ENCODE measurements at regions not wholly inside any gene's neighbourhood (a gene's known extent, or its start where the extent isn't known, plus 50 kb on each side); places are given as distances from the start of the nearest gene placed in this dataset.

GRCh38 chr7:155224116-155224811, 73.4 kb upstream of the INSIG1 start:
- Histone ChIP-seq H3K4me3 (no peak overlapping the region), H3K4me1 (ENCODE audit: insufficient read depth) (peaks cover 16% of the 10 kb centered on the region), H3K27ac (no peak overlapping the region), H2AFZ (no peak overlapping the region), H3K9me2 (replicated peaks; ENCODE audit: insufficient read depth) (no peaks in the 10 kb centered on the region), H3K4me2 (peak overlapping the region; percentile 20), H3K36me3 (replicated peaks; ENCODE audit: insufficient read depth, low read depth) (no peaks in the 10 kb centered on the region), H3K79me2 (no peaks in the 10 kb centered on the region), H3K9me3 (ENCODE audit: low read depth) (no peaks in the 10 kb centered on the region), H4K20me1 (ENCODE audit: insufficient read depth, poor library complexity, severe bottlenecking) (no peaks in the 10 kb centered on the region), H3K27me3 (no peaks in the 10 kb centered on the region)
- TF ChIP-seq CTCF (IDR thresholded peaks at IDR 0.05; ENCODE audit: poor library complexity), result no peak
- no peak for TF ChIP-seq EZH2phosphoT487 (IDR thresholded peaks at IDR 0.05; ENCODE audit: low read depth, severe bottlenecking, unreplicated experiment)
- no peak for TF ChIP-seq EZH2 (IDR thresholded peaks at IDR 0.05; ENCODE audit: borderline replicate concordance)
- WGBS (ENCODE audit: low lambda C conversion rate, missing lambda C conversion rate), result 45% methylated on average over 12 of the region's 12 CpGs
- DNase-seq (ENCODE audit: low spot score), result no peak

- DNase-seq (ENCODE audit: low spot score), result no peak
- Histone ChIP-seq H3K27me3 (no peaks in the 10 kb centered on the region), H3K27ac (no peak overlapping the region), H4K20me1 (ENCODE audit: insufficient read depth, poor library complexity, severe bottlenecking) (no peaks in the 10 kb centered on the region), H3K4me2 (no peak overlapping the region), H3K9me3 (ENCODE audit: low read depth) (no peaks in the 10 kb centered on the region), H3K4me3 (no peak overlapping the region), H3K9me2 (replicated peaks; ENCODE audit: insufficient read depth) (no peaks in the 10 kb centered on the region), H2AFZ (no peak overlapping the region), H3K79me2 (no peaks in the 10 kb centered on the region), H3K4me1 (ENCODE audit: insufficient read depth) (peaks cover 16% of the 10 kb centered on the region), H3K36me3 (replicated peaks; ENCODE audit: insufficient read depth, low read depth) (no peaks in the 10 kb centered on the region)
- no peak for TF ChIP-seq CTCF (IDR thresholded peaks at IDR 0.05; ENCODE audit: poor library complexity)
- TF ChIP-seq EZH2 (IDR thresholded peaks at IDR 0.05; ENCODE audit: borderline replicate concordance), result no peak
- no peak for TF ChIP-seq EZH2phosphoT487 (IDR thresholded peaks at IDR 0.05; ENCODE audit: low read depth, severe bottlenecking, unreplicated experiment)
- 90% methylated on average over 11 of the region's 11 CpGs for WGBS (ENCODE audit: low lambda C conversion rate, missing lambda C conversion rate)
Observed at GRCh38 chr7:155225095-155225494, 72.6 kb upstream of the INSIG1 start.

- H3K36me3 ChIP-seq (replicated peaks; ENCODE audit: insufficient read depth, low read depth), result no peaks in the 10 kb centered on the region
- H2AFZ ChIP-seq, result no peak overlapping the region
- H3K4me2 ChIP-seq, result no peak overlapping the region
- DNase-seq (ENCODE audit: low spot score), result no peak
- H3K79me2 ChIP-seq, result no peaks in the 10 kb centered on the region
- H3K4me3 ChIP-seq, result no peak overlapping the region
- H4K20me1 ChIP-seq (ENCODE audit: insufficient read depth, poor library complexity, severe bottlenecking), result no peaks in the 10 kb centered on the region
- no peaks in the 10 kb centered on the region for H3K27me3 ChIP-seq
- H3K9me3 ChIP-seq (ENCODE audit: low read depth), result no peaks in the 10 kb centered on the region
- H3K27ac ChIP-seq, result no peak overlapping the region
- H3K9me2 ChIP-seq (replicated peaks; ENCODE audit: insufficient read depth), result no peaks in the 10 kb centered on the region
- no peak for TF ChIP-seq EZH2phosphoT487 (IDR thresholded peaks at IDR 0.05; ENCODE audit: low read depth, severe bottlenecking, unreplicated experiment)
- H3K4me1 ChIP-seq (ENCODE audit: insufficient read depth), result peaks cover 16% of the 10 kb centered on the region
- WGBS (ENCODE audit: low lambda C conversion rate, missing lambda C conversion rate), result 93% methylated on average over 14 of the region's 14 CpGs
Observed at GRCh38 chr7:155225516-155225915, 72.2 kb upstream of the INSIG1 start.

- H3K79me2 ChIP-seq, result no peaks in the 10 kb centered on the region
Observed at GRCh38 chr7:155226261-155227003, 71.2 kb upstream of the INSIG1 start.

More at GRCh38 chr7:155226261-155227003, 71.2 kb upstream of the INSIG1 start:
- H3K9me3 ChIP-seq (ENCODE audit: low read depth), result no peaks in the 10 kb centered on the region
- TF ChIP-seq CTCF (IDR thresholded peaks at IDR 0.05; ENCODE audit: poor library complexity) (no peak), EZH2phosphoT487 (IDR thresholded peaks at IDR 0.05; ENCODE audit: low read depth, severe bottlenecking, unreplicated experiment) (no peak), EZH2 (IDR thresholded peaks at IDR 0.05; ENCODE audit: borderline replicate concordance) (no peak)
- H3K4me2 ChIP-seq, result no peak overlapping the region
- no peak overlapping the region for H2AFZ ChIP-seq
- no peaks in the 10 kb centered on the region for H4K20me1 ChIP-seq (ENCODE audit: insufficient read depth, poor library complexity, severe bottlenecking)
- no peaks in the 10 kb centered on the region for H3K27me3 ChIP-seq
- H3K9me2 ChIP-seq (replicated peaks; ENCODE audit: insufficient read depth), result no peaks in the 10 kb centered on the region
- 92% methylated on average over 21 of the region's 26 CpGs for WGBS (ENCODE audit: low lambda C conversion rate, missing lambda C conversion rate)
- H3K4me1 ChIP-seq (ENCODE audit: insufficient read depth), result peaks cover 16% of the 10 kb centered on the region
- no peak overlapping the region for H3K27ac ChIP-seq
- H3K4me3 ChIP-seq, result no peak overlapping the region
- H3K36me3 ChIP-seq (replicated peaks; ENCODE audit: insufficient read depth, low read depth), result no peaks in the 10 kb centered on the region
- no peak for DNase-seq (ENCODE audit: low spot score)

Measured in hepatocyte (in vitro differentiated cells).